ENCODE measurements at regions not wholly inside any gene's neighbourhood (a gene's known extent, or its start where the extent isn't known, plus 50 kb on each side); places are given as distances from the start of the nearest gene placed in this dataset.
"Not testable (repeated sequence)": the region's sequence is repeated elsewhere in the genome, so short reads cannot be mapped to it uniquely, and the experiment has no call there.

- not testable (repeated sequence) for TF ChIP-seq U2AF2 (optimal IDR thresholded peaks at IDR 0.05; ENCODE audit: low read depth, low read length); ZKSCAN1 (IDR thresholded peaks at IDR 0.05; ENCODE audit: low read depth, low read length)
Observed at GRCh38 chr5:85994653-85995052, 623.1 kb upstream of the COX7C start.
